Gastroesophageal sphincter (tissue), 4 donors: ENCODE measurements at regions not wholly inside any gene's neighbourhood (a gene's known extent, or its start where the extent isn't known, plus 50 kb on each side); places are given as distances from the start of the nearest gene placed in this dataset.

Experiments used
- ATAC-seq: fragments of 150-250 bp; one replicate; pipeline ENCODE4 v1.9.1; 2016; ENCODE audit warnings: mild to moderate bottlenecking, moderate library complexity
- H3K27ac ChIP-seq, 4 donors: fragments of 200-600 bp; sonication (generic) in 3 of 4; 1 replicate in 3 of 4; 2 replicates in 1 of 4; pipeline ENCODE4 v1.5.1; 2016 to 2019
- H3K27me3 ChIP-seq: fragments of 200-600 bp; sonication (generic); one replicate; pipeline ENCODE4 v1.5.1; 2019
- H3K36me3 ChIP-seq, 2 donors: fragments of 200-600 bp; sonication (generic); one replicate each; pipeline ENCODE4 v1.5.1; 2019; ENCODE audit warnings: control low read depth in 1 of 2
- H3K4me1 ChIP-seq, 3 donors: fragments of 200-600 bp; sonication (generic); 1 replicate in 2 of 3; 2 replicates in 1 of 3; pipeline ENCODE4 v1.5.1; 2016 to 2019; ENCODE audit warnings: control low read depth in 2 of 3
- H3K4me3 ChIP-seq, 2 donors: fragments of 200-600 bp; sonication (generic); one replicate each; pipeline ENCODE4 v1.5.1; 2019; ENCODE audit warnings: mild to moderate bottlenecking in 1 of 2, moderate library complexity in 1 of 2
- H3K9me3 ChIP-seq, 3 donors: fragments of 200-600 bp; sonication (generic); one replicate each; pipeline ENCODE4 v1.5.1; 2017 to 2019; ENCODE audit warnings: control low read depth in 2 of 3
- POLR2A ChIP-seq, 2 donors: fragments of 450-650 bp; IDR thresholded peaks; one replicate each; pipeline ENCODE4 v1.6.1; 2017; ENCODE audit warnings: antibody characterized with exemption in 2 of 2, mild to moderate bottlenecking in 2 of 2, moderate library complexity in 1 of 2
- POLR2AphosphoS5 ChIP-seq: sonication (generic); formaldehyde crosslinking; IDR thresholded peaks from one replicate; pipeline ENCODE4 v1.6.1; 2017; ENCODE audit warnings: antibody characterized with exemption
- WGBS, 2 donors: methylation state at CpG; one replicate each; pipeline ENCODE4 v1.1.5; 2018; ENCODE audit warnings: low coverage in 1 of 2; 5-methylcytosine and 5-hydroxymethylcytosine counted together
- small RNA-seq, 4 donors: library from RNA; depleted of rRNA; stranded (forward); fragments of <200 nt; gene quantifications; one replicate each; pipeline ENCODE3, GENCODE V24; 2016

DNA sequence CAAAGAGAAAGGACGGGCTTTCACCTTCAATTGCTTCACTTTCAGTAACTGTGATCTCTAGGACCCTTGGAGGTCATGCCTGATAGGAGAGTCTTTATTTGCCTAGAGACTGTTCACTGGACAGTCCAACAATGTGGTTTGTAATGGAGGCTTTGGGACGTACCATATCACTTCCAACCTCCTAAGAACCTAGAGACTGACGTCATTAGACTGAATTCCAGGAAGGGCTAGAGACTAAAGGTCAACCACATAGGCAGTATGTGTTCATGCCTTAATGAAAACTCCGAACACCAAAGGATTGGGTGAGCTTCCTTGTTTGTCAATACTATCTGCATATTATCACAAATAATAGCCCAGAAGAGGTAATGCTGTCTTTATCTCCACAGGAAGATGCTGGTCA, 53.7 kb upstream of the CNTN5 start:
- Histone ChIP-seq H3K36me3 (no peaks in the 10 kb centered on the region), H3K4me3 (no peak overlapping the region), H3K27ac (no peak overlapping the region), H3K27me3 (no peaks in the 10 kb centered on the region), H3K9me3 (no peaks in the 10 kb centered on the region), H3K4me1 (no peaks in the 10 kb centered on the region)
- ATAC-seq, result no peak
- TF ChIP-seq POLR2AphosphoS5, result no peak
- no peak for TF ChIP-seq POLR2A (IDR thresholded peaks at IDR 0.05)
- WGBS, 2 donors, result 72 to 75% methylated on average over 1 to 4 of the region's 4 CpGs

Small RNA genes in the stretch of these regions (small RNA-seq; reads per million reads assigned to genes)
- gene AP003730.1 (0 reads per million in 4 donors), gene RNA5SP346 (0 reads per million in 4 donors), gene RNA5SP347 (0 to 0.27 (median 0.13) reads per million in 4 donors)
